GM12892 (cell line): ENCODE measurements at regions not wholly inside any gene's neighbourhood (a gene's known extent, or its start where the extent isn't known, plus 50 kb on each side); places are given as distances from the start of the nearest gene placed in this dataset.
"Not testable (repeated sequence)": the region's sequence is repeated elsewhere in the genome, so short reads cannot be mapped to it uniquely, and the experiment has no call there.

Experiments used
- POLR2A ChIP-seq: IDR thresholded peaks from 2 replicates; pipeline ENCODE4 v1.6.1; 2011; ENCODE audit warnings: low read depth, low read length, control low read depth
- POLR2AphosphoS5 ChIP-seq: IDR thresholded peaks from 2 replicates; pipeline ENCODE4 v1.6.1; 2011; ENCODE audit warnings: low read depth, low read length, control low read depth
- TAF1 ChIP-seq: IDR thresholded peaks from 2 replicates; pipeline ENCODE4 v1.6.1; 2011; ENCODE audit warnings: low read depth, mild to moderate bottlenecking, control low read depth, low read length, borderline replicate concordance

DNA sequence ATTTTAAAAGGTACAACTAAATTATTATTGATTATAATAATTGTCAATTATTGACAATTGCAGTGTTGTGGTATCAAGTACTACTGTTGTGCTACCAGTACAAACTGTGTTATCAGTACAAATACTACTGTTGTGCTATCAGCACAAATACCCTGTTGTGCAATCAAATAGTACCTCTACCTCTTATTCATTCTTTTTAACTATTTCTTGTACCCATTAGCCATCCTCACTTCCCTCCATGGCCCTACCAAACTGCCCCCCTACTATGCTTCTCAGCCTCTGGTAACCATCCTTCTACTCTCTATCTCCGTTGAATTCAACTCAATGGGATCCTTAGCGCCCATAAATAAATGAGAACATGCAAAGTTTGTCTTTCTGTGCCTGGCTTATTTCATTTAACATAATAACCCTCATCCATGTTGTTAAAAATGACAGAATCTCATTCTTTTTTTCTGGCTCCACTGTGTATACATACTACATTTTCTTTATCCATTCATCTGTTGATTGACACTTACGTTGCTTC lies 160.1 kb upstream of the TPTE start:
- not testable (repeated sequence) for TF ChIP-seq POLR2A, POLR2AphosphoS5, TAF1
